GM18511 (cell line): ENCODE measurements at regions not wholly inside any gene's neighbourhood (a gene's known extent, or its start where the extent isn't known, plus 50 kb on each side); places are given as distances from the start of the nearest gene placed in this dataset.
A peak's percentile ranks its signal among the peaks of the same experiment; 100 is the strongest.
"Not testable (repeated sequence)": the region's sequence is repeated elsewhere in the genome, so short reads cannot be mapped to it uniquely, and the experiment has no call there.

Experiments used
- ATAC-seq: cut with Tn5 transposase; IDR thresholded peaks from one replicate; pipeline ENCODE4 v1.9.1; 2021; ENCODE audit warnings: mild to moderate bottlenecking, moderate library complexity; ENCODE audit not compliant: unreplicated experiment

- ATAC-seq: no peak
These were observed 100.6 kb upstream of the SEMA3E start for GRCh38 chr7:83749495-83749894.

- ATAC-seq: no peak
These were observed 90.6 kb upstream of the SEMA3E start for GRCh38 chr7:83739527-83739926.

- no peak for ATAC-seq
These were observed 89.4 kb upstream of the SEMA3E start for GRCh38 chr7:83738291-83738835.

- peak; percentile 42 for ATAC-seq
These were observed 83.4 kb upstream of the SEMA3E start for GRCh38 chr7:83732305-83732704.

GRCh38 chr7:83731154-83731553 lies 82.2 kb upstream of the SEMA3E start:
- ATAC-seq: no peak

GRCh38 chr7:83716923-83717322 lies 68.0 kb upstream of the SEMA3E start:
- not testable (repeated sequence) for ATAC-seq

GRCh38 chr7:83708531-83708930 lies 59.6 kb upstream of the SEMA3E start:
- peak; percentile 73 for ATAC-seq

GRCh38 chr7:83704564-83704963 lies 55.6 kb upstream of the SEMA3E start:
- ATAC-seq: no peak

GRCh38 chr7:83702446-83702845 lies 53.5 kb upstream of the SEMA3E start:
- ATAC-seq: no peak

- no peak for ATAC-seq
These were observed 52.8 kb upstream of the SEMA3E start for GRCh38 chr7:83701736-83702135.
